Right lobe of liver (tissue), 4 donors: ENCODE measurements at regions not wholly inside any gene's neighbourhood (a gene's known extent, or its start where the extent isn't known, plus 50 kb on each side); places are given as distances from the start of the nearest gene placed in this dataset.
"Not testable (repeated sequence)": the region's sequence is repeated elsewhere in the genome, so short reads cannot be mapped to it uniquely, and the experiment has no call there.

Experiments used
- POLR2A ChIP-seq: fragments of 450-650 bp; IDR thresholded peaks from one replicate; pipeline ENCODE4 v1.6.1; 2017; ENCODE audit warnings: antibody characterized with exemption, mild to moderate bottlenecking
- TF ChIP-seq, protein P1 (sequence below), 4 donors: fragments of 200-600 bp in 3 of 4; fragments of 450-650 bp in 1 of 4; IDR thresholded peaks; one replicate each; pipeline versions ENCODE4 v1.5.1 to v1.8.0; 2016 to 2022; ENCODE audit warnings: antibody characterized with exemption in 4 of 4, mild to moderate bottlenecking in 2 of 4
- donor health status: DM: no; HTN: no; CAD: no.
- donor health status: DM: no; HTN: no; CAD: no.
- donor health status: DM: no; HTN: yes; CAD: no.

DNA sequence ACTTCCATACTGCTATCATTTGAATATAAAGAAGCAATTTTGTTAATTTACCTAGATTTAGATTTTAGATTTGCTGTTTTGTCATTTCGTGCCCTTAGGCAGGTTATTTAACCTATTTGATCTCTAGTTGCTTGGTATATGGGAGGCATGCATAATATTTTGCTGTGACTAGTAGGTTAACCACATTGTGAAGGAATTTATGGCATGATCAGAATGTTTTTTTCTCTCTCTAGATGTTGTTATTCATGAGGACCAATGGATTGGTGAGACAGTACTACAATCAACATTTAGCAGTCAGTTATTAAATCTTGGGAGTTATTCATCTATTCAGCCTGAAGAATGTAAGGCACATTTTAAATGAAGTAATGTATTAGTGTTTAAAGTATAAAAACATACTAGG lies 67.2 kb downstream of the SYT15B start:
- TF ChIP-seq, protein P1, sequence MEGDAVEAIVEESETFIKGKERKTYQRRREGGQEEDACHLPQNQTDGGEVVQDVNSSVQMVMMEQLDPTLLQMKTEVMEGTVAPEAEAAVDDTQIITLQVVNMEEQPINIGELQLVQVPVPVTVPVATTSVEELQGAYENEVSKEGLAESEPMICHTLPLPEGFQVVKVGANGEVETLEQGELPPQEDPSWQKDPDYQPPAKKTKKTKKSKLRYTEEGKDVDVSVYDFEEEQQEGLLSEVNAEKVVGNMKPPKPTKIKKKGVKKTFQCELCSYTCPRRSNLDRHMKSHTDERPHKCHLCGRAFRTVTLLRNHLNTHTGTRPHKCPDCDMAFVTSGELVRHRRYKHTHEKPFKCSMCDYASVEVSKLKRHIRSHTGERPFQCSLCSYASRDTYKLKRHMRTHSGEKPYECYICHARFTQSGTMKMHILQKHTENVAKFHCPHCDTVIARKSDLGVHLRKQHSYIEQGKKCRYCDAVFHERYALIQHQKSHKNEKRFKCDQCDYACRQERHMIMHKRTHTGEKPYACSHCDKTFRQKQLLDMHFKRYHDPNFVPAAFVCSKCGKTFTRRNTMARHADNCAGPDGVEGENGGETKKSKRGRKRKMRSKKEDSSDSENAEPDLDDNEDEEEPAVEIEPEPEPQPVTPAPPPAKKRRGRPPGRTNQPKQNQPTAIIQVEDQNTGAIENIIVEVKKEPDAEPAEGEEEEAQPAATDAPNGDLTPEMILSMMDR (IDR thresholded peaks at IDR 0.05), result not testable (repeated sequence)
- TF ChIP-seq POLR2A, result not testable (repeated sequence)
